ENCODE measurements at regions not wholly inside any gene's neighbourhood (a gene's known extent, or its start where the extent isn't known, plus 50 kb on each side); places are given as distances from the start of the nearest gene placed in this dataset.
"Not testable (repeated sequence)": the region's sequence is repeated elsewhere in the genome, so short reads cannot be mapped to it uniquely, and the experiment has no call there.

DNA sequence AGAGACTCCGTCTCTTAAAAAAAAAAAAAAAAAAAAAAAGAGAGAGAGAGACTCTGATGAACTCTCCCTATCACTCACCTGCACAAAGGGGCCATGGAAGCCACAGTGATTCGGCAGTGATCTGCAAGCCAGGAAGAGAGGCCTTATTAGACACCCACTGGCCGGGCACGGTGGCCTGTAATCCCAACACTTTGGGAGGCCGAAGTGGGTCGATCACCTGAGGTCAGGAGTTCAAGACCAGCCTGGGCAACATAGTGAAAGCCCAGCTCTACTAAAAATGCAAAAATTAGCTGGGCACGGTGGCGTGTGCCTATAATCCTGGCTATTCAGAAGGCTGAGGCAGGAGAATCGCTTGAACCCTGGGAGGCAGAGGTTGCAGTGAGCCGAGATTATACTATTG lies 198.5 kb upstream of the WSCD1 start:
- DNase-seq, result no peak

DNA sequence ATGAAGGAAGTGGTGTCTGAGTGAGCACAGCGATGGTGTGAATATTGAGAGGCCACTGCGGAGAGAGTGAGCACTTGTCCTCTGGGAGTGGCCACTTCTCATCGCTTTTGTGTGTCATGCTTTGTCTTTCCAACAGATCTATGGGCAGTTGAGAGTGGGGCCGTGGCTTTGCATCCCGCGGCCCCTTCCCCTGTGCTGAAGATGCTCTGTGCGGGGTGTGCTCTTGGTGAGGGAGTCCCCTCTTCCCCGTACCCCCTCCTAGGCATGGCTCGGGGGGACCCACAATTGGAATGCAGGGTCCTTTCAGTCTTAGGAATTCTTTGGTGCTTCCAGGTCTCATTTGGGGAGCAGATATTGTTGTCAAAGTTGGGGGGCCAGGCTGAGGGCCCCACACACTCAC lies 197.3 kb upstream of the WSCD1 start:
- no peak for DNase-seq

DNA sequence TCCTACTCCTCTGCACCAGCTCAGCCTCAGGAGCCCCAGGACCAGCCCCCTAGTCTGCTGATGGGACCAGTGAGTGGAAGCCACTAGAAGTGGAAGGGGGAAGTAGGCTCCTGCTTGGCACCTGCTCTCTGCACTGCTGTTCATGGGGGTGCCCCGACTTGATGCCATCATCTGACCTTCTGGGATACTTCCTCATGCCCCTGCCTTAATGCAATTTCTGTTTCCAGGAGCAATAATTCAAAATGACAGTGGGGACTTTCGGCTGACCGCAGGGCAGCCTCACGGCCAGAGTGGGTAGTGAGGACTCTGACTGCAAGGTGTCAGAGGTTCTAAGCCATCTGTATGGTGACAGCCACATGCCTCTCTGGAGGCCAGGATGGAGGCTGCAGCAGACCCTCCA lies 196.4 kb upstream of the WSCD1 start:
- no peak for DNase-seq

DNA sequence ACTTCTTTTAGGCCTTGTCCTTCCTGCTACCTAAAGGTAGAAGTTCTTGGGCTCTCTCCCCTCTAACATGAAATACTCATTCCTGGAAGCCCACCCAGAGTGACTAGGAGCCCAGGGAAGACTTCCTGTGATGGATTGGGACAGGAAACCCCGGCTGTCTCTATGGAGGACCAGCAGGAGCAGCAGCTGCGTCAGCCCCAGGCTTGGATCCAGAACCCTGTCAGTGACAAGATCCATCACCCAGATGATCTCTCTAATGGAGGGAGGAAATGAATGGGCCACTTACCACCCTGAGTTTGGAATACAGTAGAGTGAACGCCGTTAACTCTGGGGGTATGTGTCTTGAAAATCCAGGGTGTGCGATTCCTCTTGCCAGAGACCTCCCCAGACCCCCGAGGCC lies 195.7 kb upstream of the WSCD1 start:
- DNase-seq, result no peak

DNA sequence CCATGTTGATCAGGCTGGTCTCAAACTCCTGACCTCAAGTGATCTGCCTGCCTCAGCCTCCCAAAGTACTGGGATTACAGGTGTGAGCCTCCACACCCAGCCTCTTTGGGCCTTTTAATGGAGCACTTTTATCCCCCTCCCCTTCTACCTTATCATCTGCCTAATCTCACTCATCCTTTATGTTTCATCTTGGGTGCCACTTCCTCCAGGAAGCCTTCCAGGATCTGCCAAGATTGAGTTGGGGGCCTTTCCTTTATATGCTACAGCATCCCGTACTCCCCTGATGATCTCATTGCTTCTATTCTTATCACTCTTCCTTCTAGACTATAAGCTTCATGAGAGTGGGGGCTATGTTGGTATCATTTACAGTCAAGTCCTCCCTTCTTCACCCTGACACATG lies 192.8 kb upstream of the WSCD1 start:
- no peak for DNase-seq

DNA sequence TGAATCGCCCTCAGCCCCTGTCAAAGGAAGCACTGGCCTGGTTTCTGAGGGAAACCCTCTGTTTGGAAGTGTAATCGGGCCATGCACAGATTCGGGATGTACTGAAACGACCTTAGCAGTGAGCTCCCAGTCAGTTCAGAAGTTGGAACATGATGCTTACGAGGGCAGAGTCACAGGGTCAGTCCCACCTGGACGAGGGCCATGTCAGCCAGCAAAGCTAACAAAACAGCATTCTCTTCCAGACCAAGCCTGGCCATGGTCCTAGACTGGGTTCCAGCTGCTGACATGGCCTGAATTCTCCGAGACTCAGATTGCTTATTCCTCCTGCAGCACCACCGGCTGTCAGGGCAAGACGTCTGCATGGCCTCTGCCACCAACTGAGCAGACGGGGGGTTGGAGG lies 192.2 kb upstream of the WSCD1 start:
- DNase-seq, result no peak

DNA sequence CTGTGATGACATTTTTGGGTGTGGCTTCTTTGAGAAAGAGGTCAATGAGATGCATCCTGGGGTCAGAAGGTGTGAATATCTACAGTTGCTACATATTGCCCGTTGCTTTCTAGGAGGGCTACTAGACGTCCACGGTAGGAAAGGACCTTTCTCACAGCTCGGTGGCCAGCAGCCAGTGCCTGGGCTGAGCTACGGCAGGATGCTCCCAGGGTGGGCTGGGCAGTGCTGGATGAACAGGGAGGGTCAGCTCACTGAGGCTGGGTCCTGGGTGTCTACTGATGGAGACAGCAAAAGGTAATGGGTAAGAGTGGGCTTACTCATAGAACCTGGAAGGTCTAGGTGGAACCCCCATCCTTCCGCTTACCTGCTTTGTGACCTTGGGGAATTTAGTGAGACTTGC lies 188.3 kb upstream of the WSCD1 start:
- no peak for DNase-seq

DNA sequence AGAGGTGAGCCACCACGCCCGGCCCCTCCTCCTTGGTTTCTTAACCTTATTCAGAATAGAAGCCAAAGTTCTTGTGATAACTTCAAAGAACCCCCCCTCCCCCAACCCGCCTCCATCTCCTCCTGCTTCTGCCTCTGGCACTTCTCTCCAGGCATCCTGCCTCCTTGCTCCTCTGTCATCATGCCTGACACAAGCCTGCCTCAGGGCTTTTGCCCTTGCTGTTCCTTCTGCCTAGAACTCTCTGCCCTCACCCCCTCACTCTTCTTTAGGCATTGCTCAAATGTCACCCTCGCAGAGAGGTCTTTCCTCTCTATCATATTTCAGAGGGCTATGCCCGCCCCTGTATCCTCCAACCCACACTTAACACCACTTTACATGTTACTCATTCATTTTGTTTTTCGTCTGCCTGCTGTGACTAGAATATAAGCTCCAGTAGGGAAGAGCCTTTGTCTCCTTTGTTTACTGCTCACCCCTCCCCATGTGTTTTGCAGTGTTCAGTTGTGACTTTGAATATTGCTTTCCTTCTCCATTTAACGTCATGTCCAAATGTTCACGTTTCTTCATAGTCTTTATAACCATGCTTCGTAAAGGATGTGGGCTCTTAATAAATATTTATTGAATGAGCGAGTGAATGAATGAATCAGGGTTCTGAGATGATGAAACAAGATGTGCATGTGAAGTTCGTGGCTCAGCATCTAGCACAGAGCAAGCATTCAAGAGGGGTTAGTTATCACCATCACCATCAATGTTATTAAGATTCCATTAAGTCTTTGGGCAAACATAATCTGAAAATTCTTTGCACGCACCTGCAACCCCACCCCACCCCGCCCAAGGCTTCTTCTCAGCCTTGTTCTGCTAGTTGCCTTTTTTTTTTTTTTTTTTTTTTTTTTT lies 186.2 kb upstream of the WSCD1 start:
- no peak for DNase-seq

DNA sequence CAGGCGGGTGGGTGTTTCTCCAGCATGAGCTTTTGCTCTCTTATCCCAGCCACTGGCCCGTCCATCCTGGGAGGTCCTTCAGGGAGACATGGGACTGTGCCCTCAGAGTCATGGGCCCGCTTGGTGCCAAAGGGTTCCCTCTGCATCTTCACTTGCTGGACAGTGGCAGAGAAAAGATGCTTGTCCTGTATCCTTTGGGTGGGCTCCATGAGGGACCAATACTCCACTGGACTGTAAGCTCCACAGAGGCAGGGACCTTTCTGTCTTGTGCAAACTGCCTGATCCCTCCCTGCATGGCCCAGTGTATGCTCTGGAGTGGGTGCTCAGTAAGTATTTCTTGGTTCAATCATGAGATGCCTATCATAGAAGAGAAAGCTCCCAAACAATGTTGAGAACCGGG lies 184.8 kb upstream of the WSCD1 start:
- DNase-seq, result no peak

DNA sequence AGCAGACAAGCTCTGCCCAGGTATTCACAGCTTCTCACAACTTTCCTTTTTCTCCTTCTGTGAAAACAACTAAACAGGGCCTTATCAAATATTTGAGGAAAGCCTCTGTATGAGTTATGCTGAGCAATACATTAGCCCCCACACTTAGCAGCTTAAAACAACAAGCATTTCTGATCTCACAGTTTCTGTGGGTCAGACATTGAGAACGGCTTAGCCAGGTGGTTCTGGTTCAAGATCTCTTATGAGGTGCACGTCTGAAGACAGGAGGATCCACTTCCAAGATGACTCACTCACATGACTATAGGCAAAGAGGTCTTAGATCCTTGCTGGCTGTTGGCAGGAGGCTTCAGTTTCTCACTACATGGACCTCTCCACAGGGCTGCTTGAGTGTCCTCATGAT lies 181.4 kb upstream of the WSCD1 start:
- DNase-seq, result no peak

DNA sequence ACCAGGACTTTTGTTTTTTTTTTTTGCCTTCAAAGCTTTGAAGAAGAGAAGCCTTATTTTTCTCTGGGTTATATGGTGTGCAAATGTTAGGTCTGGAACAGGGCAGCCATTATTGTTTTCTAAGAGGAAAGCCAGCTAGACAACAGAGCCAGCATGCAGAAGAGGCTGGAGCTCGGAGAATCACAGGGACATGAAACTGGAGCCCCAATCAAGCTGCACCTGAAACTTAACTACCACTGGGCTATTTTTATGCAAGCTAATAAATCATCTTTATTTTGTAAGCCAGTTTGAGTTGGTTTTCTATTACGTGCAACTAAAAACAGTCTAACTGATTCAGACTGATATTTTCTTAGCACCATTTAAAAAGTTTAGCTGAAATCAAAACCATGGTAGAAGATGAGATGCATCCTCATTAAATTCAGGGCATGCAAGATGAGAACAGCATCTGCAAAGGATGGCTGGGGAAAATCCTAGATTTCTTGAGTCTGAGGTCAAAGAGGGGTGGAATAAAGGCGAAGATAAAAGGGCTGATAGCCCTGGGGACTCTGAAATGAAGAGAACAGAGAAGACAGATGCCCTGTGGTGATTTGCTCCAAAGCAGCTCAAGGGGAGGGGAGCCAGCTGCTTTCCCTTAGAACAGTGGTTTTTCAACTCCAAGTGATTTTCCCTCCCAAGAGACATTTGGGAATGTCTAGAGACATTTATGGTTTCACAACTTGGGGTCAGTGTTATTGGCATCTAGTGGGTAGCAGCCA lies 177.1 kb upstream of the WSCD1 start:
- DNase-seq, result no peak

DNA sequence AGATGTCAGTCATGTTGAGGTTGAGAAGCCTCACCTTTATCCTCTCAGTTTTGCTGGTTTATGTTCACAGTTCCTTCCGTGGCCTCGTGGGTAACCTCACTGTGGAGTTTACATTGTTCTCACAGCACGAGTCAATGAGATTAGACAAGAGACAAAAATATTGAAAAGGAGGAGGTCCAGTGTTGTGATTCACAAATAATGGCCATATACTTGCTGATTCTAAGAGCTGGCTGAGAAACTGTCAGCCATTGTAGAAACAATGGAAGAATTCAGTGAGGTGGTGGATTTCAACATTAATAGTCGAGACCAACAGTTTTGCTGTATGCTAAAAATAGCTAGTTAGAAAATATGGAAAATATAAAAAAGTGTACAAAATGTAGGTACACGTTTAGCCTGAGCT lies 176.4 kb upstream of the WSCD1 start:
- DNase-seq, result no peak

DNA sequence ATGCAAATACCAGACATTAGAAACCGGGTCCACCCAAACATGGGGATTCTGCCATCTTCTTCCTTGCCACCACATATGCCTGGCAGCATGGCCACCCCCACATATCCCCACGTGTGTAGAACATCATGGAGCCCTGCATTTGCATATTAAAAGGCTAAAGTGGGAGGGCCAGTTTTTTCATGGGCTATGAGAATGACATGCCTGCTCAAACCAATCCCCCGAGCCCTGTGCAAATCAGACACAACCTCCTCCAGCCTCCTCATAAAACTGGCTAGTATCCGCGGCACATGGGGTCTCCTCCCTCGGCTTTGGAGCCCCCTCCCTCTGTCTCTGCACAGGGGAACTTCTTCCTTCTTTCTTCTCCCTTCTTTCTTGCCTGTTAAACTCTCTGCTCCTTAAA lies 174.9 kb upstream of the WSCD1 start:
- DNase-seq, result no peak

DNA sequence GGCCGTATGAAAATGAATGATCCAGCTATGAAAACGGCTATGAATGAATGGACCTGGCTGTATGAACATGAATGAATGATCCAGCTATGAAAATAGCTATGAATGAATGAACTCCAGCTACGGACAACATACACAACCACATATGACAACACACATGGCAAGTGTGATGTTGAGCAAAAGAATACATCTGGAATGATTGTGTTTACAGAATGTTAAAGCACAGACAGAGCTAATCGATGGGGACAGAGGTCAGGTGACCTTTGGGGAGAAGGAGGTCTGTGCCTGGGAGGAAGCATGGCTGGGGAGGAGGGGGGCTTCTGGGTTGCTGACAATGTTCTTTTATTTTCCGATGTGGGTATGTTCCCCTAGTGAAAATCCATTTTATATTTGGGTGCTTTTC lies 174.0 kb upstream of the WSCD1 start:
- DNase-seq, result no peak

DNA sequence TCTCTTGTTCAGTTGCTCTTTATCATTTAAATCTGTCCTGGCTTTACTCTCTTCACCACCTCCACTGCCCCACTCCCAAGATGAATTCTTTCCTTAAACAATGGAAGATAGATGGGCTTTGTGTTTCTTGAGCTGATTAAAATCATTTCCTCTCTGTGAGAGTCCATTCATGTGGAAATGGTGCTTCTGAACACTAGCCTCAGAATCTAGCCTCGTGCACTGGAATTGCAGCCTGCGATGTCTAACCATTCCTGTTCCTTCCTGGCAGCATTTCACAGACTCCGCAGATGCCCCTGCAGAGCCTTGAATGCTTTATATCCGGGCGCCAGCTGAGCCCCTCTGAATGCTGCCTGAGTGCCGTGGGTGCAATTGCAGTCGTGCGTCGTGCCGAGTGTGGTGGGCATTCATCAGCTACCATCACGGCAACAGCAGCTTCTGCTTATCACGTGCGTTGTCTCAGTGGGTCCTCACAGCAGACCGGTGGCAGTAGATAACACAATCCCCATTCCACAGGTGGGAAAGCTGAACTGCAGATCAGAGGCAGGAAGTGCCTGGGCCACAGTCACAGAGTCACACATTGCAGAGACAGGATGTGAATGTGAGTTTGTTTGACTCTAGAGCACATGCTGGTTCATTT lies 172.8 kb upstream of the WSCD1 start:
- DNase-seq, result no peak

DNA sequence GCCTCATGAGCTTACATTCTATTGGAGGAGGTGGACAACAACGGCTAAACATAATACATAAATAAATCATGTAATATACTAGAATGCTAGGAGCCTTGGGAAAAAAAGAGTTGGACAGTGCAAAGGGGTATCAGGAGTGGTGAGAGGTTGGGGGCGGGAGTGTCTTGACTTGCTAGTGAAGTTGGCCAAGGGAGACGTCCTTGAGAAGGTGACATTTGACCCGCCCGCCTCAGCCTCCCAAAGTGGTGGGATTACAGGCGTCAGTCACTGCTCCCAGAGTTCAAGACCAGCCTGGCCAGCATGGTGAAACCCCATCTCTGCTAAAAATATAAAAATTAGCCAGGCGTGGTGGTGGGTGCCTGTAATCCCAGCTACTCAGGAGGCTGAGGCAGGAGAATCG lies 172.2 kb upstream of the WSCD1 start:
- DNase-seq, result not testable (repeated sequence)

DNA sequence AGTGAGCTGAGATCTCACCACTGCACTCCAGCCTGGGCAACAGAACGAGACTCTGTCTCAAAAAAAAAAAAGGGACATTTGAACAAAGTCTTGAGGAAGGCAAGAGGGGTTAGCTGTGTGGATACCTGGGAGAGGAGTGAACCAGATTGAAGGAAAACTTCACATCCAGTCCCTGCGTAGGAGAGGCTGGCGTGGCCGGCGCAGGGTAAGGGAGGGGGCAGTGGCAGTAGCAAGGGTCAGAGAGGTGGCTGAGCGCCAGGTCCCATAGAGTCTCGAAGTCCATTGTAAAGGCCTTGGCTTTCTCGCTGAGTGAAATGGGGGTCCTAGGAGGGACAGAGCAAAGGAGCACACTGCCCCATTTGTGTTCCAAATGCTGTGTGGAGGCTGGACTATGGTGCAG lies 171.8 kb upstream of the WSCD1 start:
- DNase-seq, result no peak

DNA sequence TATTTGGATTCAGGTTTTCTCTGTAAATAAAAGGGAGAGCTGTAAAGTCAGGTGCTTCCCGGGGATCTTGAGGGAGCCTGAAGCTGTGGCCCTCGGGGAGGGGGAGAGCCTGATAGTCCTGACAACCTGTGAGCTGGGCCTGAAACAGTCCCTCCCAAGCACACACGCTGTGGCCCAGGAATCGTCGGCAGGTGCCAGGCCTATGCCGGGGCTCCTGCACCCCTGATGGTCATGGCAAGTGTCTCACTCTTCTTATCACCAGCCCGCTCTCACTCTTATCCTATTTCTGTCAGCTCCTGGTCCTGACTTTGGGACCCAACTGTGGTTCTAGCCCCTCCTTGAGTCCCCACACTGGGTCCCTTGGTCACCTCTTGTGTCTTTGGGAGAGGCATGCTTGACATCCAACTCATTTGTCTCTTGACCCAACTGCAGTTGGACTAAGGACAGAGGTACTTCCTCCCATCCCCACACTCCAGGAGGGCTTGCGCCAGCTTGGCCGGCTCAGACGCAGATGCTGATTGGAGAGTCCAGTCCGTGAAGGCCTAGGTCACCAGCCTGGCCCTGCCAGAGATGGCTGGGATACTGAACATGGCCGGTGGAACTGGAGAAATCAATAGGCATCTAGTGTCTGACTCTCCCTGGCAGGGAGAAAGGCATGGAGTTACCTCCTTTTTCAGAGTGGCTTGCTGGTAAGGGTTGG lies 170.5 kb upstream of the WSCD1 start:
- DNase-seq, result no peak

DNA sequence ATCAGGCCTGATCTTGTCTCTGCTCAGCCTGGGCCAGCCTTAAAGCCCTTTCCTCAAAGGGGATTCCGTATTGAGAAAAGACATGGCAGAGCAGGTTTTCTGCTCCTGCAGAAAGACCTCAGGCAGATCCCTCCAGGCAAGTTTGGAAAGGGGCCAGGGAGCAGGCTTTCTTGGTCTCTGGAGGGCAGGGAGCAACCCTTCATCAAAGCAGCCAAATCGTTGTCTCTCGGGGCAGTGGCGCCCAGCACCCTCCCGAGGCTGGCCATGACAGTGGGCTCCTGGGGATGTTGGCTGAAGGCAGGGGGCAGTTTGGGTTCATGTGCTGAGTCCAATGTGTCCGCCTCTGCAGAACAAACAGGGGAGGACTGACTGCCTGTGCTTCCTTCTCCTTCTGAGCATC lies 168.4 kb upstream of the WSCD1 start:
- DNase-seq, result no peak

DNA sequence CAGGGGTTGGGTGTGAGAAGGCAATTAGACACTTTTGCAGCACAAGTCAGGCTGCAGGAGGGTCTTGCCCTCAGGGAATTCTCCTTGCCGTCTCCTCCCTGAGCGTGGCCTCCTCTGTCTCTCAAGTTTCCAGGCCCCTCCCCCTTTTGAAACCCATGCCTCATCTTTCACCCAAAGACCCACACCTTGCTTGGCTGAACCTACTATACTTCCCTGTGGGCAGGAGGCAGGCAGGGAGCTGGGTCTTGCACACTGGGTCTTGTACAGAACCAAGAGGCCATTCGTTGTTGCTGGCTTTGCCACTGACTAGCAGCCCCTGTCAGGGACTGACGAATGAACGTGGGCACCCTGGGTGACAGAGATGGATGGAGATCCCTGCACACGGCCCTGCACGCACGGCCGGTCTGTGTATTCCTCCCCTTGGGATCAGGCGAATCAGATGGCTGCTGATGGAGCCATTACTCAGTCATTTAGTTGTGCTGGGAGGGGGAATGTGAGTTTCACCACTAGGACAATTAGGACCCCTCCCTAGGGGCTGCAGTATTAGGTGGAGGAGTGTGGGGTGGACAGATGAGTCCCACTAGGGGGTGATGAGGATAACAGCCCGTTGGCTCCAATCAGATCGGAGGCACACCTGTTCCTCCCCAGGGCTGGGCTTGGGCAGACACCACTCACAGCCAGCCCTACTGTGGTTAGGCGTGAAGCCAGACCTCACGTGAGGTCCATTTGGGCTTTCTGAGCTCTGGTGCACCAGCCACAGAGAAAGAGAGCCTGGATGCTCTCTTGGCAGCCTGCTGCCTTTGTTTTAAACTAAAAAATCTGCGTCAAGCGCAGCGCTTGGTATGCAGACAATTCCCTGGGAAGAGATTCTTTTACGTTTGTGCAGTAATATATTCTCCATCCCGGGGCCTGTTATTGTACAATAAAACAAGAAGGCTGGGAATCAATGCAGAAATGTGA lies 167.7 kb upstream of the WSCD1 start:
- DNase-seq, result no peak

DNA sequence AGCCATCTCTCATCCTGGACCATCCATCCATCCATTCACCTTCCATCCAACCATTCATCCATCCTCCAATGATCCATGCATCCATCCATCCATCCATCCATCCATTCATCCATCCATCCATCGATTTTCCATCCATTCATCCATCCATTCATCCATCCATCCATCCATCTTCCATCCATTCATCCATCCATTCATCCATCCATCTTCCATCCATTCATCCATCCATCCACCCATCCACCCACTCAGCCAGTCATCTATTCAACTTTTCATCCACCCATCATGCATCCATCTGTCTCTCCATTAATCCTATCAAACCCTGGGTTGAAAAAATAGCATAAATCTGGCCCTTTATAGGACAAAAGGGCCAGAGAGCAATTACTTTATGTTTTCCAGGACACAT lies 158.3 kb upstream of the WSCD1 start:
- DNase-seq, result no peak

DNA sequence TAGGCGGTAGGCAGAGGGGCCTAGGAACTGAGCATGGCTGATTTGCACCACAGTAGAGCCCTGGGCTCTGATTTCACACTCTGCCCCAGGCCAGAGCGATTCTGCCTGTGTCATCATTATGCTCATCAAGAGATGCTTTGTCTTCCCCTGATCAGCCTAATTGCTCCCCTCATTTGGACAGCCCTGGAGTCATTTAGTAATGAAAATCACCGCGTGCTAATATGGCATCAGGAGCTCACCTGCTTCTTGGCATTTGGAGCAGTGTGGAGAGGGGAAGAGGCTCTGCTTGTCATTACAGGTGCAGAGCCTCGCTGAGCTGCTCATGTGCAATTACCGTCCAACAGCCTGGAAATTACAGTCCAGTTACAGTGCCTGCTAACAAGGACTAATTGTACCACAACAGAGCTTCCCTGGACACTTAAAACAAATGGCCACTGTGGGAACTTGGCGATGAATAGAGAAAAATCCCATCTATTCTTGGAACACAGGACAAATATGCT lies 157.1 kb upstream of the WSCD1 start:
- no peak for DNase-seq

Measured in inflammatory macrophage treated with lipopolysaccharide for 4 hours (primary cell).